NCI-H1105 (cell line): ENCODE measurements at regions not wholly inside any gene's neighbourhood (a gene's known extent, or its start where the extent isn't known, plus 50 kb on each side); places are given as distances from the start of the nearest gene placed in this dataset.
A peak's percentile ranks its signal among the peaks of the same experiment; 100 is the strongest.
"Not testable (repeated sequence)": the region's sequence is repeated elsewhere in the genome, so short reads cannot be mapped to it uniquely, and the experiment has no call there.

ENCODE experiments used
- DNase-seq: peaks from one replicate; lab custom pipeline; 2025; lab: John Stamatoyannopoulos, UW

DNA sequence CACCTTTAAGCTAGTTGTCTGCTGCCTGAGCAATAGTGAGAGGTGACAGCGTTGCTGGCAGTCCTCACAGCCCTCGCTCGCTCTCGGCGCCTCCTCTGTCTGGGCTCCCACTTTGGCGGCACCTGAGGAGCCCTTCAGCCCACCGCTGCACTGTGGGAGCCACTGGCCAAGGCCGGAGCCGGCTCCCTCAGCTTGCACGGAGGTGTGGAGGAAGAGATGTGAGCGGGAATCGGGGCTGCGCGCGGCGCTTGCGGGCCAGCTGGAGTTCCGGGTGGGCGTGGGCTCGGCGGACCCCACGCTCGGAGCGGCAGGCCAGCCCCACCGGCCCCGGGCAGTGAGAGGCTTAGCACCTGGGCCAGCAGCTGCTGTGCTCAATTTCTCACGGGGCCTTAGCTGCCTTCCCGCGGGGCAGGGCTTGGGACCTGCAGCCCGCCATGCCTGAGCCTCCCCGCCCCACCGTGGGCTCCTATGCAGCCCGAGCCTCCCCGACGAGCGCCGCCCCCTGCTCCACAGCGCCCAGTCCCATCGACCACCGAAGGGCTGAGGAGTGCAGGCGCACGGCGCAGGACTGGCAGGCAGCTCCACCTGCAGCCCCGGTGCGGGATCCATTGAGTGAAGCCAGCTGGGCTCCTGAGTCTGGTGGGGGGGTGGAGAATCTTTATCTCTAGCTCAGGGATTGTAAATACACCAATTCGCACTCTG is 1424.5 kb downstream of the EFNA5 start:
- DNase-seq, result not testable (repeated sequence)

DNA sequence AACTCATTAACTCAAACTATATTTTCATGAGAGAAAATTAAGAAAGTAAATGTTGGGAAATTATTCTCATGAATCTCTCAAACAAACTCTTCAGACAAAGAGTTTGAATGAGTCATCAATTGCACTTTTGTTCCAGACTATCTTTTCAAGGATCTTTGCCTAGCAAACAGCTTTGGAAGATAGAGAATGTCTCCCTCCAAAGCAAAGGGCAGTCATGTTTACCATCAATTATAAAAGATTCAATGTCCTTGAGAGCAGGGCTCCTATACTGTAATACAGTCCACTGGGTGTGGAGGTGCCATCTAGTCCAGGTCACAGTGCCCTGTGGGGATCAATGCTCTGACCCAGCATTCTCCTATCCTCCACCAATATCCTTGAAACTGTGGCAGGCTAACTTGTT is 1429.3 kb downstream of the EFNA5 start:
- DNase-seq, result no peak

DNA sequence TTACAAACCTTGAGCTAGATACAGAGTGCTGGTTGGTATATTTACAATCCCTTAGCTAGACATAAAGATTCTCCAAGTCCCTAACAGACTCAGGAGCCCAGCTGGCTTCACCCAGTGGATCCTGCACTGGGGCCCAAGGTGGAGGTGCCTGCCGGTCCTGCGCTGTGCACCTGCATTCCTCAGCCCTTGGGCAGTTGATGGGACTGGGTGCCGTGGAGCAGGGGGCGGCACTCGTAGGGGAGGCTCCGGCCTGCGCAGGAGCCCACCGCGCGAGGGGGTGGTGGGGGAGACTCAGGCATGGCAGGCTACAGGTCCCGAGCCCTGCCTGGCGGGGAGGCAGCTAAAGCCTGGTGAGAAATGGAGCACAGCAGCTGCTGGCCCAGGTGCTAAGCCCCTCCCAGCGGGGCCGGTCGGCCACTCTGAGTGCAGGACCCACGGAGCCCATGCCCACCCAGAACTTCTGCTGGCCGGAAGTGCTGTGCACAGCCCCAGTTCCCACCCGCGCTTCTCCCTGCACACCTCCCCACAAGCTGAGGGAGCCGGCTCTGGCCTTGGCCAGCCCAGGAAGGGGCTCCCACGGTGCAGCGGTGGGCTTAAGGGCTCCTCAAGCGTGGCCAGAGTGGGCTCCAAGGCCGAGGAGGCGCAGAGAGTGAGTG is 1464.7 kb downstream of the EFNA5 start:
- no peak for DNase-seq

DNA sequence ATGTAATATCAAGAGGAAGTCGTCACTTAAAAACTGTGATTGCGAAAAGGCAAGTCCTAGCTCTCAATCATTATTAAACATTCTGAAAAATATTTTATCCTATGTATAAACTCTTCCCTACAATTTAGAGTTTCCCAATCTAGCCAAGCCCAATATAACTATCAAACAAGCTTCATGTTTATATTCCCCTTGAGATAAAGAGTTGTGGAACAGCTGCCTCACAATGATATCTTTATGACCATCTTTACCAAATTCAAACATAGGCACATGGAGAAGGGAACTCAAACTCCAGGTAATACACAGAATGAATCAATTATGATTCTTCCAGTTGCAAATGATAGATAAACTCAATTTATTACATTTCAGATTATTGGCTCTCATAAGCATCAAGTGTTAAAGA is 1468.7 kb downstream of the EFNA5 start:
- no peak for DNase-seq

DNA sequence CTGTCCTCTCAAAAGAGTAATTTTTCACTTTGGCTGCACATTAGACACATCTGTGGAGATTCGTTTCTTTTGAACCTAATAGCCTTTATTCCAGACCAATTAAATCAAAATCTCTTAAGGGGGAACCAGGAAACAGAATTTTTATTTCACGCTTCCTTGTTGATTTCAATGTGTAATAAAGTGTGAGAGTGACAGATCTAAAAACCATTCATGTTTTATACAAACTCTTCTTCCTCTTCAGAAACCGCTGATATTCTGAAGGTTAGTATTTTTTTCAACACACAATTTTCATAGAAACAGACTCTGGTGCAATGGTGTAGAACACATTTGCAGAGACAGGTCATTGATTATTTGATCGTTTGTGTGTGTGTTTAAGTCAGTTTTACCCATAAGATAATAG is 1469.8 kb downstream of the EFNA5 start:
- DNase-seq, result no peak

DNA sequence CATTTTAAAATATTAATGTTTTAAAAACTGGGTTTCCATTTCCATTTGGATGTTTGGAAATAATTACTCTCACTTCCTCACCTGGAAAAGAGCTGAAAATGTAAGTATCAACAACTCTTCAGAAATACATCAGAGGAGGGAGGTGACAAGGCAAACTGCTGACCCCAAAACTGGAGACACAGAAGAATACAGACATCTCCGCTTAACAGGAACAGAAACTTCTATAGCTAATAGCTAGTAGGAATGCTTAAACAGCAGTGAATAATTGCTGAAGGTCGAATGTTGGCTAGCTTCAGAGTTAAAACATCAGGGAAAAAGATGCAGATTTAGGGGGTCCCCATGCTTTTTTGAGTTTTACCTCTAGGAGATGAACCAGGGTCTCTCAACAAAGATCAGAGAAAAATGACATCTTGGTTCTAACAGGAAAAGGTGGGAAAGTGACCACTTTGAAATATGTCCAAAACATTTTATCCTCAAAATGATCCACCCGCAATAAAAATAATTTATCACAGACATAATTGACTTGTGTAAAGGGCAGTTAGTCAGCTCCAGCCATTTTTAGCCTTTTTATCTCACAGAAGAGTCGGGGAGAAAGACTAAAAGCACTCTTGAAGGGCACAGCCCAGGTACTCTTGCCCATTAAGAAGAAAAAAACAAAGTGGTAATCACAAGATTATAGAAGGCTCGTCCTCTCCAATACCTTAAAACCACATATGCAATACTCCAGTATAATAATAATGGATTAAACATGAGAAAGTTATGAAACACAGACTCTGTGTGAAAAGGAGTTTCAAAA is 1474.9 kb downstream of the EFNA5 start:
- no peak for DNase-seq

DNA sequence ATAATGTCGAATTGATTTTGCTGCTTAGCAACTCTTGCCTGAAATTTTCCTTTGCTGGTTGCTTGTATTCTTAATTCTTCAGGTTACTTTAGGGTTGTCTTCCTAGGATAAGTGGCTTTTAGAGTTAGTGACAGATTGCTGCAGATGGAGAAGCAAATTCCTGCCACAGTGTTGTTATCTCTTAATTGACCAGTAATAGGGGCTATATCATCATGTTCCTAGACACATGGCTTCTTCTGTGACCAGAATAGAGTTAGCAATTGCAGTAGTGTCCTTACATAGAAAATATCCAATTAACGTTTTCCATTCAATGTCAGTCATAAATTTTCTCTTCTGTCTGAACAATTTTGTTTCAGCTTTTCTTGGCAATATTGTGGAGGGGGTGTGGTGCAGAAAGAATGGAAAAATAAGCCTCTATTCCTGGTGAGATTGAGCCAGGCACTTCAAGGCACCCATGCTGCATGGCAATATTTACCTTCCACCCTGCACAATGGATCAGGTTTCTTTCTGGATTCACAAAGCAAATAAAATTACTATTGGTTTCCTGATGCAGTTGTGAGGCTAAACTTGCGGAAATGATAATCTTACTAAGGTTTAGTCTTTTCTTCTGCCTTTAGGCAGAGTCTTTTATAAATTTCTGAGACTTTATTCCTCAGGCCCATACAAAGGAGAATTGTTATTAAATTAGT is 1481.5 kb downstream of the EFNA5 start:
- peak; percentile 27 for DNase-seq

DNA sequence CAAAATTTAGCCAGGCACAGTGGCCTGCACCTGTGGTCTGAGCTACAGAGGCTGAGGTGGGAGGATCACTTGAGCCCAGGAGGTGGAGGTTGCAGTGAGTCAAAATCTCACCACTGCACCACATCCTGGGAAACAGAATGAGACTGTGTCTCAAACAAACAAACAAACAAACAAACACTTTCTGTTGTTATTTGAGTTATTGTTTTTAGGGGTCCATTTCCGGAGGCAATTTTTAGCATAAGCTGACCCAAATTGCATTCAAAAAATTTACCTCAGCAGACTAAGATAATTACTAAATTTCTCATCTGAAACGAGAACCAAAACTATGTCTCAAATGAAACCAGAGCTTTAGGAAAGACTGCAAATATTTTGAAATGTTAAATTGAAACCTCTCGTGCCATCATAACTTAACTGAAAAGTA is 1485.1 kb downstream of the EFNA5 start:
- DNase-seq, result no peak

DNA sequence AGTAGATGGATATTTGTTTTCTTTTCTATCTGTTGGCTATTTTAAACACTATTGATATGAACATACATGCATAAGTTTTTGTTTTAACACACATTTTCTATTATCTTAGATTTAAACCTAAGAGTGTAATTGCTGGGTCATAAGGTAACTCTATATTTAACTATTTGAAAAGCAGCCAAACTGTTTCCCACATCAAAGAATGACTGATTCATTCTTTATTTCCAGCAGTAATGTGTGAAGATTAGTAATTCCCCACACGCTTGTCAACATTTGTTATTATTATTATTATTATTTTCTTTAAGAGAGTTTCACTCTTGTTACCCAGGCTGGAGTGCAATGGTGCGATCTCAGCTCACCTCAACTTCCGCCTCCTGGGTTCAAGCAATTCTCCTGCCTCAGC is 1495.8 kb downstream of the EFNA5 start:
- DNase-seq, result no peak

DNA sequence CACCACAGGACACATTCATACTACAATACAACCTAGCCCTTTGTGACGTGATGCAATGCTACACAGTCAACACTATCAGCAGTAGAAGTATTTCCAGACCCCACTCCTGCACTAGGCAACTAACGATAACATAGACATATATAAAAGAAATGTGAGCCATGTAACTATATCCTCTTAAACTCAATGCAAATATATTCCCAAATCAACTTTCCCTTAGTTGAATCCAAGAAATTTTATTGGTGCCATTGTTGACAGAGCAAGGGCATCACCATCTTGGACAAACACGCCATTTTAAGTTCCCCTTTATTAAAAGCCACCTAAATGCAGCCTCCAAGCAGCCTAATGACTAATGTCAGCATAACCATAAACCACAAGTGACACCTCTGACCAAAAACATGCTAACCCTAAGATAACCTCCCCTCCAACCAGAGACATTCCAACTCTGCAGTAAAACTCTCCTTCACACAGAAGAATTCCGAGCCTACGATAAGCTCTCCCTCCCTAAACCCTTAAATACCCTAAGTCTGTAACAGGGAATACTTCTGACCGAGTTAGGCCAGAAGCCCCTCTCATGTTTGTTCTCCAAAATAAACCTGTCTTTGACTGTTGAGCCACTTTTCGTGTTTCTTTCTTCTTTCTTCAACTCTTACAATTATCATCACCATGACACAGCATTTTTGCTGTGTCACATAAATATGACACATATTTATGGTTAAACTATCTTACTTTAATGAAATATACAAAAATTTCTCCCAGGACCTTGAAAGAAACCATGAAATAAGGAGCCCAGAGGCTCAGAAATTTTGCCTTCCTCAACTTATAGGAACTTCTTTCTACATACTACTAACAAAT is 1497.8 kb downstream of the EFNA5 start:
- no peak for DNase-seq

DNA sequence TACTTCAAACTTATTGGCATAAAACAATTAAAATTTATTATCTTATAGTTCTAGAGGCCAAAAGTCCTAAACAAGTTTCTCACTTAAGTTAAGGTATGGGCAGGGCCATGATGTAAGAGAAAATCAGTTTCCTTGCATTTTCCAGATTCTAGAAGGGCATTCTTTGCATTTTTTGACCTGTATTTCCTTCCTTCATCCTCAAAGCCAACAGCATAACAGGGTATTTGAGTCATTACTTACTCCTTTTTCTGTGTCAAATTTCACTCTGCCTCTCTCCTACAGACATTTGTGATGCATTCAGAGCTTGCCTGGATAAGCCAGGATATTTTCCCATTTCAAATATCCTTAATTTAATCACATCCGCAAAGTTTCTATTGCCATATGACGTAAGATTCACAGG is 1499.0 kb downstream of the EFNA5 start:
- DNase-seq, result no peak

DNA sequence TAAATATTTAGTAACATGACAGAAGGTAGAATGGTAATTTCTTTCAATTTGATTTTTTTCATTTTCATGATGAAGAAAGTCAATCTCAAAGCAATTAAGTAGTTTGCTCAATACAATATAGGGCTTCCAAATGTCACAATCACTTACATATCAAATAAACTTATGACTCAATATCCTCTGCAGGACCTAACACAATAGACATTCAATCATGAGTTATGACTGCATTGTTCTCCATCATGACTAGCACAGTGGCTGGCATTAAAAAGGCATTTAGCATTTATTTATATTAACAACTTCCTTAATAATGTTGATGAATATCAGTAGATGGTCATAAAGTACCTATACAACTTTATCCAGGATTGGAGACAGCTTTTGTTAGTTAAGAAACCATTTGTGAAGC is 1499.6 kb downstream of the EFNA5 start:
- DNase-seq, result no peak

DNA sequence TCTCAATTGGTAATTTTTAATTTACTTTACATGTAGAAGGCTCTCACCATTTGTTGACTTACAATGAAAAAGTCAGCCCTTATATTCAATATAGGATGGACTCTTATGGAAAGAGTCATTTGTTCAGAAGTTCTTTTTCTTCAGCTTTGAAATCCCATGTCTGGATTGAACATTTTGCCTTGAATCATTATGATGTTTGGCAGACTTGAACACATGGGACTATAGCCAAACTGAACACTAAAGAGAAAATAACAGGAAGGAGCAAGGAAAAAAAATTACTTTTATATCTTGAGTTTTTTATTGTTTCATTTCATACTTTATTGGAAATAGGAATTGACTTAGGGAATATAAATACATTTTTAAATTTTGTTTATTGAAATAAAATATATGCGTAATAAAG is 1503.0 kb downstream of the EFNA5 start:
- DNase-seq, result no peak

DNA sequence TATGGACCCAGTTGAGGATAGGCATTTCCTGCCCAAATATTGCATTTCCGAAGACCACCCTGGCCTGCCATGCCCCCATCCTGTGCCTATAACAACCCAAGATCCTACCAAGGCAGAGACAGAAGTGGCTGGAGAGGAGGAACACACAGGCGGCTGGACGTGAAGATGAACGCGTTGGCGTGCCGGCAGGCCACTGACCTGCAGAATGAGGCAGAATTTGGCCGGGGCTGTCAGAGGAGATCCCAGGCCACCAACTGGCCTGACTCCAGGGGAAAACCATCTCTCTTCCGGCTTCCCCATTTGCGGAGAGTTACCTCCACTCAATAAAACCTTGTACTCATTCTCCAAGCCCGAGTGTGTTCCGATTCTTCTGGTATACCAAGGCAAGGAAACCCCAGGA is 1507.5 kb downstream of the EFNA5 start:
- DNase-seq, result no peak

DNA sequence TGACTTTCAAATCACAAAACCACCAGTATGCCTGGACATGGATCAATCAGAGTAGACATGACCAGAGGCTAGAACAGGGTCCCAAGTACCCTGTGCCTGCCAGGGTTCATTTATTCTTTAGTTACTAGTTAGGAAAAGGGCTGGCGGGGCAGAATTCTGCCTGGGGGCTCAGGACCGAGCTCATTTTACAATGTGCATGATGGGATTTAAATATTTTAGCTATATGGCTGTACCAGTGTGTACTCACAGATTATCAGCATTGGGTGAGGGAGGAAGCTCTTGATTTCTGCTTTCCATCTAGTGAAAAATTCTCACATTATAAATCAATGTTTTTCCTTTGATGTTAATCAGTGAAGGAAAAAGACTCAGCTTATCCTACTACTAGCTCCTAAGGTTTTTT is 1511.1 kb downstream of the EFNA5 start:
- DNase-seq, result no peak

DNA sequence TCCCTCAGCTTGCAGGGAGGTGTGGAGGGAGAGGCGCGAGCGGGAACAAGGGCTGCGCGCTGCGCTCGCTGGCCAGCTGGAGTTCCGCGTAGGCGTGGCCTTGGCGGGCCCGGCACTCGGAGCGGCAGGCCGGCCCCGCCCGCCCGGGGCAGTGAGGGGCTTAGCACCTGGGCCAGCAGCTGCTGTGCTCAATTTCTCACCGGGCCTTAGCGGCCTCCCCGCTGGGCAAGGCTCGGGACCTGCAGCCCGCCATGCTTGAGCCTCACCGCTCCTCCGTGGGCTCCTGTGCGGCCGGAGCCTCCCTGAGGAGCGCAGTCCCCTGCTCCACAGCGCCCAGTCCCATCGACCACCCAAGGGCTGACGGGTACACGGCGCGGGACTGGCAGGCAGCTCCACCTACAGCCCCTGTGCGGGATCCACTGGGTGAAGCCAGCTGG is 1516.4 kb downstream of the EFNA5 start:
- no peak for DNase-seq

DNA sequence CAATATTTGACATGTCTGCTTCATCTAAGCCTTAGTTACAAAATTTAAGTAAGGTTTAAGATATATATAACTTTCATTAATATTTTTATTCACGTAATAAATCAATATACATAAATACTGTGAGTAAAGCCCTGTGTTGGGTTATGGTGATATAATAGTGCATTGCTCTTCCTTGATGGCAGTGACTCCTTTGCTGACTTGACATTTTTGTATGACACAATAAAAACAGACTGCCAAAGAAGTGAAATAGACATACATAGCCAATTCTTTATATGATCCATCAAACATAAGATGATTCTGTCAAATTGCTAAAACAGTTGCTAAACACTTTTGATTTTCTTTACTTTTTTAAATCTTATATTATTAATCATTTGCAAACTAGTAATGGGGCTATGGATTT is 1518.2 kb downstream of the EFNA5 start:
- DNase-seq, result no peak

DNA sequence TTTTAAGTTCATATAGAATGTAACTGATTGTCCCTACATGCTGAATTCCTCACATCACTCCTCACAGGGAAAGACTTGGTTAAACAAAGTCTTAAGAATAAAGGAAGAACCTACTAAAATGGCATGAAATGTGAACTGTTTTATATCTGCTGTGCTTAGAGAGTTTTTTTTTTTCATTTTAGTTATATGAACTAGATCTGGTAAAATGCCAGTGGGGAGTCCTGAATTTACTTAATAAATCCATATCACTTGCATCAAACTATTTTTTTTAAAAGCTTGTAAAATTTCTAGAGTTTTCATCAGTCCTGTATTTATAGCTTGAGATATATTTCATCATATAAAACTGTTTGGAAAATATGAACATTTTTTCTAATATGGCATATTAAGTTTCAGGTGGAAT is 1528.6 kb downstream of the EFNA5 start:
- DNase-seq, result no peak

DNA sequence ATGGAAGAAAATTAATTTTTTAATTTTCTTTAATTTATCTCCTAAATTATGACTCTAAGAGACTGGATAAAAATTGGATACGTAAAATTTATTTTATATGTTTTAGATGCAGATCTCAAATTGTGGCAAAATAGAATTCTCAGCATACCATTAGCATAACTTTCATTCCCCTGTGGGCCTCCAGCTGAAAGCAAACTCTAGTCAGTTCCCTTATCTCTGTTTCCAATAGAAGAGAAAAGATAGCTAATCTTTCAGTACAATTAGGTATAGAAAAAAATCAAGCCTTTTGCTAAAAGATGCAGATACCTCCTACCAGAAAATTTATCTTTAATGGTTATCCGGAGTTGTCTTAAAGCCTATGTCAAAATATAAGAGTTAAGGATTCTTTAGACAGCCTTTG is 1530.6 kb downstream of the EFNA5 start:
- DNase-seq, result no peak

DNA sequence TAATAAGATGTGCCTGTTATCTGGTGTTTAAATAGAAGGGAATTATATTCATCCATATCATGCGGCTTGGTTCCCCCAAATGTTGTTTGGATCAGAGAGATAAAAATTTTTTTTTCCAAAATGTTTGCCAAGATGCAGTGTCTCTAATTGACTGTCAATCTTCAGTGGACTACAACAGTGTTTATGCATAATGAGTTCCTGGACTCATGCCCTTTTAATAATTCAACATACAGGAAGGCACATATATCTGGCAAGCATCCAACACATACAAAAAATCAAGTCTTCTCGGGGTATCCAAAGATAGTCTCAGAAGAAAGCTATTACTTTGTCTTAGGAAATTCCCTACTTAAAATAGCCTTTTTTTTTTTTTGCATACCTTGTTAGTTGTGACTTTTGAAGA is 1534.7 kb downstream of the EFNA5 start:
- peak; percentile 20 for DNase-seq

DNA sequence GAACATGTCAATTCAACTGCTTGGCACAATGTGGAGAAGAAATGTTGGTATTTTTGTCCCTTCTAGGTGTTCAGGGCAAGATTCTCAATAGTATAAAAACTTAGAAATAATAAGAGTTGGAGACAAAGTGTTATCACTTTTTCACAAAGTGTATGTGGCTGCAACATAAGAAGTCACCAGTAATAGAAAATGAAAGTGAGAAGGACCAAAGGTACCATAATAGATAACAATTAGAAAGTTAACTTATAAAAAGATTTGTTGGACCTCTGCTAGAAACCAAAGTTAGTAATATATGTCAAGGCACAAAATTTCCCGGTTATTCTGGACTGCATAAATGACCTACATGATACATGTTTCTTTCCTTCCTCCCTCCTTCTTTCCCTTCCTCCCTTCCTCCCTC is 1535.3 kb downstream of the EFNA5 start:
- no peak for DNase-seq

DNA sequence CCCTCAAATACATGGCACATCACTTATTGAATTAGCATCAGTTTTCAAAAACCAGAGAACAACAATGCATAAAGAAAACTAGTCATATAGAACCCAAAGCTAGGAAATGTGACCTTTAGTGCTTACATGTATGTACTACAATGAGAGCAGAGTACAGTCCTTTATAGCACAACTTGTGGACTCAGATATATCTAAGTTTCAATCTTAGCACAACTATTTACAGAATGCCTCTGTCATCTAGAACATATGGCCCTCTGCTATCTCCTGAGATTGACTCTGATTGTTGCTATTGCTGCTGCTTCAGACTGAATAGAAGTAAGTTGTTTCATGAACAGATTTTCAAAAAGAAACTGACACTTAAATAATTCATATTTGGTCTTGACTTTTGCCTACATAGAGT is 1536.2 kb downstream of the EFNA5 start:
- DNase-seq, result no peak
